GM13976 (cell line): ENCODE measurements at regions not wholly inside any gene's neighbourhood (a gene's known extent, or its start where the extent isn't known, plus 50 kb on each side); places are given as distances from the start of the nearest gene placed in this dataset.

Experiments used
- DNase-seq: peaks from one replicate; pipeline ENCODE4 v3.0.0; 2012; ENCODE audit warnings: low spot score
- CTCF ChIP-seq: IDR thresholded peaks from 2 replicates; pipeline ENCODE4 v1.5.1; 2012; ENCODE audit warnings: borderline replicate concordance, mild to moderate bottlenecking; ENCODE audit not compliant: insufficient read depth; ENCODE audit errors: extremely low read depth, missing control alignments, control extremely low read depth
- in situ Hi-C: fragments of 300-500 bp; cut with MboI; formaldehyde crosslinking; loops from one replicate; pipeline ENCODE4 v1.12.0; 2022; ENCODE audit warnings: low sequenced_read_pairs, mixed read lengths, inconsistent platforms; ENCODE audit not compliant: unreplicated experiment

- in situ Hi-C loops, result no loop called here
Observed at GRCh38 chr5:113985505-113985904, 376.4 kb upstream of the KCNN2 start.

GRCh38 chr5:113989278-113989912 lies 372.5 kb upstream of the KCNN2 start:
- in situ Hi-C loops, result no loop called here
- no peak for DNase-seq
- TF ChIP-seq CTCF, result no peak

More at GRCh38 chr5:113985505-113985904, 376.4 kb upstream of the KCNN2 start:
- no peak for TF ChIP-seq CTCF
- no peak for DNase-seq

DNA sequence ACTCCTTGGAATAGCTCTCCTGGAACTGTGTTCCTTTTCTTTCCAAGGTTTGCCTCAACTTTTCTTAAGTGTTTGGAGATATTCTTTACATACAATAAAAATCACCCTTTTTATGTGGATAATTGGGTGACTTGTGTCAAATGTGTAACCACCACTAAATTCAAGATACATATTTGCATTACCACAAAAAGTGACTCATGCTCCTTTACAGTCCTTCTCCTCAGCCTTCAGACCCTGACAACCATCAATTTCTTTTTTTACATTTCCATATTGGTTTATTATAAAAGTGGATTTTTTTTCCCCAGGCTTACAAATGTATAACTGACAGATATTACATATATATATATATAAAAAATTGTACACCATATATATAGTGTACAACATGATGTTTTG lies 372.0 kb upstream of the KCNN2 start:
- in situ Hi-C loops, result no loop called here
- no peak for TF ChIP-seq CTCF

GRCh38 chr5:114001076-114001475 lies 360.8 kb upstream of the KCNN2 start:
- no peak for DNase-seq
- in situ Hi-C loops, result no loop called here
- TF ChIP-seq CTCF, result no peak

More for the DNA sequence above, 372.0 kb upstream of the KCNN2 start:
- DNase-seq, result no peak

DNA sequence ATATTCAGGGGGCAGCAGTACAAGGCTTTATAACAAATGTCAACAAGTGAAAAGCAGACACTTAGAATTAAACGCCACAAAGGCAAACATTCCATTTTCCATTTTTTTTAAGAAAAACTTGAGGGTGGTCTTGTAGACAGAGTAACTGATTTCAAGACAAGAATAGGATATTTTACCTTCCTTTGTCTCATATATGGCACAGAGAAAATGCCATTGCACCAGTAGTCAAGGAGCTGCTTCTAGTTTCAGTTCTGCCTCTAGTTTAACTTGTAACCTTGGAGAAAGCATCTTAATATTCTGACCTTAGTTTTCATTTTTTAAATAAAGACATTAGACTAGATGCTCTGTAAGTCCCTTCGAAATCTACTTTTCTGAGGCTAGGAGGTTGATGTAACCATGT lies 355.3 kb upstream of the KCNN2 start:
- in situ Hi-C loops, result no loop called here
- no peak for DNase-seq
- TF ChIP-seq CTCF, result no peak

GRCh38 chr5:114007678-114008077 lies 354.2 kb upstream of the KCNN2 start:
- in situ Hi-C loops, result no loop called here
- no peak for TF ChIP-seq CTCF
- no peak for DNase-seq
